ENCODE measurements at regions not wholly inside any gene's neighbourhood (a gene's known extent, or its start where the extent isn't known, plus 50 kb on each side); places are given as distances from the start of the nearest gene placed in this dataset.

- TF ChIP-seq ESRRA (CRISPR knock-in tag; IDR thresholded peaks at IDR 0.05; ENCODE audit: borderline replicate concordance) = no peak
- no peak for TF ChIP-seq RELA (CRISPR knock-in tag; IDR thresholded peaks at IDR 0.05; ENCODE audit: borderline replicate concordance)
- no peak for TF ChIP-seq JAZF1 (CRISPR knock-in tag; IDR thresholded peaks at IDR 0.05)
- TF ChIP-seq USF2 (CRISPR knock-in tag; IDR thresholded peaks at IDR 0.05) = no peak
- no peak for TF ChIP-seq RORB (CRISPR knock-in tag; IDR thresholded peaks at IDR 0.05)
- no peaks in the 10 kb centered on the region for H3K36me3 Mint-ChIP-seq
- ATAC-seq = no peak
- H3K4me1 Mint-ChIP-seq = peaks cover 18% of the 10 kb centered on the region
- peaks cover 20% of the 10 kb centered on the region for H3K9me3 Mint-ChIP-seq
- CTCF ChIA-PET = interaction anchor here (1.0 kb wide), 2 partner anchors 13 to 135 kb away, joined by 3 read pairs; no protein-coding TSS in a partner anchor
- no peak for DNase-seq (ENCODE audit: low spot score)
- POLR2A ChIA-PET = no interaction called here
- H3K27ac Mint-ChIP-seq = no peak overlapping the region
- peaks cover 4% of the 10 kb centered on the region; the same call in 1 of the 2 replicates for H3K27me3 Mint-ChIP-seq (ENCODE audit: low read depth)
- H3K4me3 Mint-ChIP-seq = no peak overlapping the region
Observed at GRCh38 chr1:14100444-14100843, 400.5 kb downstream of the PRDM2 start.

- peaks cover 22% of the 10 kb centered on the region for H3K9me3 Mint-ChIP-seq
- H3K27me3 Mint-ChIP-seq (ENCODE audit: low read depth) = no peaks in the 10 kb centered on the region; the same call in 1 of the 2 replicates
- no peak overlapping the region for H3K4me3 Mint-ChIP-seq
- H3K4me1 Mint-ChIP-seq = peaks cover 18% of the 10 kb centered on the region
- ChIA-PET POLR2A (no interaction called here), CTCF (interaction anchor here (0.9 to 1.0 kb wide), 2 partner anchors 13 to 135 kb away, joined by 3 read pairs; no protein-coding TSS in a partner anchor)
- H3K36me3 Mint-ChIP-seq = no peaks in the 10 kb centered on the region
- no peak for TF ChIP-seq ZNF671 (CRISPR knock-in tag; IDR thresholded peaks at IDR 0.05)
- ATAC-seq = no peak
- H3K27ac Mint-ChIP-seq = no peak overlapping the region
- DNase-seq (ENCODE audit: low spot score) = no peak
Observed at GRCh38 chr1:14100919-14101318, 400.9 kb downstream of the PRDM2 start.

- ATAC-seq = no peak
- Mint-ChIP-seq H3K9me3 (peaks cover 17% of the 10 kb centered on the region), H3K36me3 (no peaks in the 10 kb centered on the region), H3K4me1 (peaks cover 21% of the 10 kb centered on the region), H3K27me3 (ENCODE audit: low read depth) (no peaks in the 10 kb centered on the region; the same call in 1 of the 2 replicates), H3K4me3 (no peak overlapping the region), H3K27ac (no peak overlapping the region)
- TF ChIP-seq GRHL2 (CRISPR knock-in tag; IDR thresholded peaks at IDR 0.05; ENCODE audit: insufficient replicate concordance, severe bottlenecking) (no peak), ZNF232 (CRISPR knock-in tag; IDR thresholded peaks at IDR 0.05) (no peak), SP1 (CRISPR knock-in tag; conservative IDR thresholded peaks at IDR 0.05) (no peak), USF1 (CRISPR knock-in tag; IDR thresholded peaks at IDR 0.05) (no peak), ZNF317 (CRISPR knock-in tag; IDR thresholded peaks at IDR 0.05; ENCODE audit: borderline replicate concordance, low read depth) (no peak)
- TF ChIP-seq, protein P1, sequence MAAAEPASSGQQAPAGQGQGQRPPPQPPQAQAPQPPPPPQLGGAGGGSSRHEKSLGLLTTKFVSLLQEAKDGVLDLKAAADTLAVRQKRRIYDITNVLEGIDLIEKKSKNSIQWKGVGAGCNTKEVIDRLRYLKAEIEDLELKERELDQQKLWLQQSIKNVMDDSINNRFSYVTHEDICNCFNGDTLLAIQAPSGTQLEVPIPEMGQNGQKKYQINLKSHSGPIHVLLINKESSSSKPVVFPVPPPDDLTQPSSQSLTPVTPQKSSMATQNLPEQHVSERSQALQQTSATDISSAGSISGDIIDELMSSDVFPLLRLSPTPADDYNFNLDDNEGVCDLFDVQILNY (CRISPR knock-in tag; IDR thresholded peaks at IDR 0.05) = no peak
- CTCF ChIA-PET = interaction anchor here (1.2 kb wide), 1 partner anchor 137 kb away, joined by 4 read pairs; no protein-coding TSS in a partner anchor
- POLR2A ChIA-PET = no interaction called here
- DNase-seq (ENCODE audit: low spot score) = no peak
Observed at GRCh38 chr1:14102180-14102579, 402.2 kb downstream of the PRDM2 start.

- no peak overlapping the region for H3K4me3 Mint-ChIP-seq
- H3K27me3 Mint-ChIP-seq (ENCODE audit: low read depth) = no peaks in the 10 kb centered on the region; the same call in none of the 2 replicates
- TF ChIP-seq NR2C2 (CRISPR knock-in tag; IDR thresholded peaks at IDR 0.05) (no peak), KAT7 (CRISPR knock-in tag; IDR thresholded peaks at IDR 0.05; ENCODE audit: borderline replicate concordance) (no peak)
- DNase-seq (ENCODE audit: low spot score) = no peak
- no peak overlapping the region for H3K27ac Mint-ChIP-seq
- no peak for ATAC-seq
- ChIA-PET POLR2A (no interaction called here), CTCF (interaction anchor here (1.2 kb wide), 1 partner anchor 10 kb away, joined by 4 read pairs; no protein-coding TSS in a partner anchor)
- H3K9me3 Mint-ChIP-seq = peaks cover 9% of the 10 kb centered on the region; the same call in 1 of the 2 replicates
- peaks cover 13% of the 10 kb centered on the region for H3K4me1 Mint-ChIP-seq
- H3K36me3 Mint-ChIP-seq = no peaks in the 10 kb centered on the region
Observed at GRCh38 chr1:14103878-14104430, 404.0 kb downstream of the PRDM2 start.

GRCh38 chr1:14106126-14106525 lies 406.1 kb downstream of the PRDM2 start:
- Mint-ChIP-seq H3K36me3 (no peaks in the 10 kb centered on the region), H3K4me3 (no peak overlapping the region), H3K9me3 (peaks cover 9% of the 10 kb centered on the region; the same call in 1 of the 2 replicates), H3K4me1 (0 out of 2 replicates have a peak, but pooled peaks cover 3% of the 10 kb centered on the region), H3K27me3 (ENCODE audit: low read depth) (no peaks in the 10 kb centered on the region; the same call in none of the 2 replicates), H3K27ac (no peak overlapping the region)
- ChIA-PET POLR2A (no interaction called here), CTCF (no interaction called here)
- DNase-seq (ENCODE audit: low spot score) = no peak
- no peak for ATAC-seq
- TF ChIP-seq NR3C1 (CRISPR knock-in tag; conservative IDR thresholded peaks at IDR 0.05; ENCODE audit: low read depth) = no peak
- TF ChIP-seq, protein P2, sequence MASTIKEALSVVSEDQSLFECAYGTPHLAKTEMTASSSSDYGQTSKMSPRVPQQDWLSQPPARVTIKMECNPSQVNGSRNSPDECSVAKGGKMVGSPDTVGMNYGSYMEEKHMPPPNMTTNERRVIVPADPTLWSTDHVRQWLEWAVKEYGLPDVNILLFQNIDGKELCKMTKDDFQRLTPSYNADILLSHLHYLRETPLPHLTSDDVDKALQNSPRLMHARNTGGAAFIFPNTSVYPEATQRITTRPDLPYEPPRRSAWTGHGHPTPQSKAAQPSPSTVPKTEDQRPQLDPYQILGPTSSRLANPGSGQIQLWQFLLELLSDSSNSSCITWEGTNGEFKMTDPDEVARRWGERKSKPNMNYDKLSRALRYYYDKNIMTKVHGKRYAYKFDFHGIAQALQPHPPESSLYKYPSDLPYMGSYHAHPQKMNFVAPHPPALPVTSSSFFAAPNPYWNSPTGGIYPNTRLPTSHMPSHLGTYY (CRISPR knock-in tag; IDR thresholded peaks at IDR 0.05) = no peak
- no peak for TF ChIP-seq HMGA2 (CRISPR knock-in tag; IDR thresholded peaks at IDR 0.05)
- TF ChIP-seq USF2 (CRISPR knock-in tag; IDR thresholded peaks at IDR 0.05) = no peak
- no peak for TF ChIP-seq ZNF317 (CRISPR knock-in tag; IDR thresholded peaks at IDR 0.05; ENCODE audit: borderline replicate concordance, low read depth)
- no peak for TF ChIP-seq ZNF416 (CRISPR knock-in tag; IDR thresholded peaks at IDR 0.05)
- TF ChIP-seq FOXP1 (CRISPR knock-in tag; IDR thresholded peaks at IDR 0.05; ENCODE audit: borderline replicate concordance) = no peak
- TF ChIP-seq, protein P3, sequence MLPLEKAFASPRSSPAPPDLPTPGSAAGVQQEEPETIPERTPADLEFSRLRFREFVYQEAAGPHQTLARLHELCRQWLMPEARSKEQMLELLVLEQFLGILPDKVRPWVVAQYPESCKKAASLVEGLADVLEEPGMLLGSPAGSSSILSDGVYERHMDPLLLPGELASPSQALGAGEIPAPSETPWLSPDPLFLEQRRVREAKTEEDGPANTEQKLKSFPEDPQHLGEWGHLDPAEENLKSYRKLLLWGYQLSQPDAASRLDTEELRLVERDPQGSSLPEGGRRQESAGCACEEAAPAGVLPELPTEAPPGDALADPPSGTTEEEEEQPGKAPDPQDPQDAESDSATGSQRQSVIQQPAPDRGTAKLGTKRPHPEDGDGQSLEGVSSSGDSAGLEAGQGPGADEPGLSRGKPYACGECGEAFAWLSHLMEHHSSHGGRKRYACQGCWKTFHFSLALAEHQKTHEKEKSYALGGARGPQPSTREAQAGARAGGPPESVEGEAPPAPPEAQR (CRISPR knock-in tag; IDR thresholded peaks at IDR 0.05) = no peak
